Fibroblast of lung (primary cell): ENCODE measurements at regions not wholly inside any gene's neighbourhood (a gene's known extent, or its start where the extent isn't known, plus 50 kb on each side); places are given as distances from the start of the nearest gene placed in this dataset.

Source experiments
- CTCF ChIP-seq, 2 donors: IDR thresholded peaks in 1 of 2; conservative IDR thresholded peaks in 1 of 2; 1 replicate in 1 of 2; 2 replicates in 1 of 2; pipeline ENCODE4 v1.5.1; 2011 to 2012; ENCODE audit warnings: low read length in 2 of 2, control low read depth in 1 of 2, inconsistent platforms in 1 of 2, low read depth in 1 of 2, mild to moderate bottlenecking in 1 of 2
- EZH2 ChIP-seq: IDR thresholded peaks from 2 replicates; pipeline ENCODE4 v1.5.1; 2012; ENCODE audit warnings: low read length, control low read depth, mild to moderate bottlenecking; ENCODE audit errors: missing control alignments

GRCh38 chr5:85896514-85896913, 721.2 kb upstream of the COX7C start:
- TF ChIP-seq EZH2 (no peak), CTCF (conservative IDR thresholded peaks at IDR 0.05 in 1 of 2, IDR thresholded peaks at IDR 0.05 in 1 of 2; ENCODE audit: low read depth in 1 of 2, low read length in 2 of 2) (no peak)
